H1 (cell line): ENCODE measurements at regions not wholly inside any gene's neighbourhood (a gene's known extent, or its start where the extent isn't known, plus 50 kb on each side); places are given as distances from the start of the nearest gene placed in this dataset.

Experiments
- ATF3 ChIP-seq: IDR thresholded peaks from 2 replicates; pipeline ENCODE4 v1.6.1; 2011; ENCODE audit warnings: low read depth, mild to moderate bottlenecking, low read length; ENCODE audit not compliant: insufficient read depth
- SRF ChIP-seq: IDR thresholded peaks from 2 replicates; pipeline ENCODE4 v1.6.1; 2011; ENCODE audit warnings: mild to moderate bottlenecking, low read depth, low read length, moderate library complexity
- SUZ12 ChIP-seq: fragments of 200-600 bp; sonication (generic); IDR thresholded peaks from 2 replicates; pipeline ENCODE4 v1.6.1; 2012; ENCODE audit warnings: mild to moderate bottlenecking, inconsistent platforms, low read length, moderate library complexity, mixed read lengths

GRCh38 chr4:66893807-66894206, 651.5 kb downstream of the CENPC start (continued):
- TF ChIP-seq SUZ12 (no peak), SRF (no peak), ATF3 (no peak)
